Activated T-cell treated with anti-CD3 and anti-CD28 coated beads, Interleukin-2, amount 50 U/mL, for 72 hours (primary cell): ENCODE measurements at regions not wholly inside any gene's neighbourhood (a gene's known extent, or its start where the extent isn't known, plus 50 kb on each side); places are given as distances from the start of the nearest gene placed in this dataset.

Experiments used
- ATAC-seq, 2 donors: fragments of 150-1000 bp; cut with Tn5 transposase; replicated peaks in 1 of 2; 2 replicates each; pipeline ENCODE4 v1.10.0; 2021; ENCODE audit warnings: moderate library complexity in 2 of 2, mild to moderate bottlenecking in 1 of 2
- DNase-seq, 2 donors: peaks; one replicate each; pipeline ENCODE4 v3.0.0; 2021 to 2022; ENCODE audit warnings: mixed read lengths in 1 of 2
- H3K27ac Mint-ChIP-seq: one replicate; pipeline ENCODE4 v1.8.0; 2022; ENCODE audit warnings: mild to moderate bottlenecking, moderate library complexity, mixed read lengths
- H3K27me3 Mint-ChIP-seq: one replicate; pipeline ENCODE4 v1.8.0; 2022; ENCODE audit warnings: low read depth, mixed read lengths
- H3K36me3 Mint-ChIP-seq, 2 donors: one replicate each; pipeline ENCODE4 v1.8.0; 2022; ENCODE audit warnings: mixed read lengths in 2 of 2, mild to moderate bottlenecking in 1 of 2; ENCODE audit not compliant: insufficient read depth in 2 of 2
- H3K4me1 Mint-ChIP-seq: one replicate; pipeline ENCODE4 v1.8.0; 2022; ENCODE audit warnings: low read depth, mixed read lengths
- H3K4me3 Mint-ChIP-seq, 2 donors: one replicate each; pipeline ENCODE4 v1.8.0; 2022; ENCODE audit warnings: mild to moderate bottlenecking in 2 of 2, mixed read lengths in 2 of 2, moderate library complexity in 2 of 2
- H3K9me3 Mint-ChIP-seq, 2 donors: one replicate each; pipeline ENCODE4 v1.8.0; 2022; ENCODE audit warnings: mixed read lengths in 2 of 2

DNA sequence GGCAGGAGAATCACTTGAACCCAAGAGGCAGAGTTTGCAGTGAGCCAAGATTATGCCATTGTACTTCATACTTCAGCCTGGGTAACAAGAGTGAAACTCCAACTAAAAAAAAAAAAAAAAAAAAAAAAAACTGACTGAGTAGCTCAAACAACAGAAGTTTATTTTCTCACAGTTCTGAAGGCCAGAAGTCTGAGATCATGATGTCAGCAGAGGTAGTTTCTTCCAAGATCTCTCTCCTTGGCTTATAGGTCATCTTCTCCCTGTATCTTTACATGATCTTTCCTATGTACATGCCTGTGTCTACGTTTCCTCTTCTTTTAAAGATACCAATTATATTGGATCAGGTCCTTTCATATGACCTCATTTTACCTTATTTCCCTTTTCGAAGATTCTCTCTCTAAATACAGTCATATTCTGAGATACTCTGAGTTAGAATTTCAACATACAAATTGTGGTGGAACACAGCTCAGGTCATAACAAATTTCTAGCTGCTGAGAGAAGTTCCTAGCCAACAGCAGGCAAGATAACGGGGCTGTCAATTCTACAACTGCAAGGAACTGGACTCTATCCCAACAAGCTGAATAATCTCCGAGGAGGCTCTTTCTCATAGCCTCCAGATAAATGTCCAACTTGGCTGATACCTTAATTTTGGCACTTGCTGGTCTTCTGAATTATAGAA is 187.7 kb upstream of the ADAMTS5 start:
- H3K27ac Mint-ChIP-seq, result no peak overlapping the region
- no peak overlapping the region for H3K4me3 Mint-ChIP-seq
- ATAC-seq (no peak), DNase-seq (no peak)
- peaks cover 6 to 12% of the 10 kb centered on the region in 2 donors for H3K9me3 Mint-ChIP-seq
- H3K27me3 Mint-ChIP-seq, result no peaks in the 10 kb centered on the region
- H3K36me3 Mint-ChIP-seq, result no peaks in the 10 kb centered on the region
- H3K4me1 Mint-ChIP-seq, result no peaks in the 10 kb centered on the region

DNA sequence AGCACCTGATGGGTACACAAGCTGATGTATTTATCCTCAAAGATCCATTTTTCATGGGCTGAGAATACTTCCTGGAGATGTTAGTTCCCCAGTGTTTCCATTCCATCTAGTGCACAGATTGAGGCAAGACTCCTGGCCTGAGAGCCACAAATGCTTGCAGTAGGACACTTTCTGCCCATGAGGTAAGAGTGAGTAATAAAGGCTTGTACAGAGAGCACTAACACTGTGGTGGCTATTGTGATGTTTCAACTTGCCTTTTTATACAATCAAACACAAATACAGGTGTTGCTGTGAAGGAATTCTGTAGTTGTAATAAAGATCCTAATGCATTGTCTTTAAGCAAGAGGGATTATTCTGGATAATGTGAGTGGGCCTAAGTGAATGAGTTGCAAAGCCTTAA is 186.1 kb upstream of the ADAMTS5 start:
- Mint-ChIP-seq H3K4me1 (no peaks in the 10 kb centered on the region), H3K27me3 (no peaks in the 10 kb centered on the region), H3K9me3 (peaks cover 11 to 13% of the 10 kb centered on the region in 2 donors), H3K4me3 (no peak overlapping the region), H3K36me3 (no peaks in the 10 kb centered on the region), H3K27ac (no peak overlapping the region)
- no peak for DNase-seq
- no peak for ATAC-seq

DNA sequence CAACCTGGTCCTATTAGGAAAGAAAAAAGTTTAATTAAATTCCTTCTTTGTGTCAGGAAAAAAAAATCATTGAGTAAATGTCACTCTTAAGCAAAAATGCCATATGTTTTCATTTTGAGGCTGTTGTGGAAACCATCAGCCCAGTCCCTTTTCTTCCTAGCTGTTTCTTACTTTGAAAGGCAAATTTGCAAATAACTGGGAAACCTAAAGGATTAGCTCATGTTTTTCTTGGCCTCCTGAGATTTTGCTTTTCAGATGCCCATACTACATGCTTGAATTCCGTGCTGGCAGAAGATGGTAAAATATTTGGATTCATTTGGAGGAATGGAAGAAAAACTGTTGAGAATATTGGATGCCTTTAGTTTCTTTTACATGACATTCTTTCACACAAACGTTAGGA is 182.1 kb upstream of the ADAMTS5 start:
- peaks cover 11 to 13% of the 10 kb centered on the region in 2 donors for H3K9me3 Mint-ChIP-seq
- no peak overlapping the region for H3K4me3 Mint-ChIP-seq
- H3K4me1 Mint-ChIP-seq, result no peaks in the 10 kb centered on the region
- ATAC-seq (no peak), DNase-seq (no peak)
- no peak overlapping the region for H3K27ac Mint-ChIP-seq
- H3K36me3 Mint-ChIP-seq, result no peaks in the 10 kb centered on the region
- H3K27me3 Mint-ChIP-seq, result no peaks in the 10 kb centered on the region

DNA sequence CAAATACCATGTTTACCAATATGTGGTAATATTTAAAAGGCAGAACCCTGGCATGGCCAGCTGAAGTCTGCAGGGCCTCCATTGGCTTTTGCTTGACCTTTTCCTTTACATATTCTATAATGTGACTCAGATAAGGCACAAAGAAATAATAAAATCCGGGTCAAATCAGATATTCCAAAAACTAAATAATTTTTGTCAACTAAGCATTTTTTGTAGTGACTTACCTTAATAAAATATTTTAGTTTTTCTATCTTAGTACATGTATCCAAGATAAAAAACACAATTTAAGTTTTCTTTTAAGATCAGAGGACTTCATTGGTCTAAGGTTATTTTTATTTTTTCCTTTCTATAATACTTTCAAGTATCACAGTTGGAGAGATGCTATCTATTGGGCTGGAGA is 179.4 kb upstream of the ADAMTS5 start:
- no peaks in the 10 kb centered on the region for H3K36me3 Mint-ChIP-seq
- no peaks in the 10 kb centered on the region for H3K4me1 Mint-ChIP-seq
- no peak for DNase-seq
- no peak for ATAC-seq
- H3K9me3 Mint-ChIP-seq, result peaks cover 11% of the 10 kb centered on the region in 2 donors
- H3K27ac Mint-ChIP-seq, result no peak overlapping the region
- no peaks in the 10 kb centered on the region for H3K27me3 Mint-ChIP-seq
- H3K4me3 Mint-ChIP-seq, result no peak overlapping the region

GRCh38 chr21:27145134-27145798 is 178.4 kb upstream of the ADAMTS5 start:
- no peaks in the 10 kb centered on the region for H3K36me3 Mint-ChIP-seq
- no peaks in the 10 kb centered on the region for H3K27me3 Mint-ChIP-seq
- no peaks in the 10 kb centered on the region for H3K4me1 Mint-ChIP-seq
- peaks cover 4 to 11% of the 10 kb centered on the region in 2 donors for H3K9me3 Mint-ChIP-seq
- DNase-seq (no peak), ATAC-seq (no peak)
- no peak overlapping the region for H3K27ac Mint-ChIP-seq
- no peak overlapping the region for H3K4me3 Mint-ChIP-seq

- Mint-ChIP-seq H3K27me3 (no peaks in the 10 kb centered on the region), H3K4me3 (no peak overlapping the region), H3K36me3 (no peaks in the 10 kb centered on the region), H3K9me3 (peaks cover 4 to 9% of the 10 kb centered on the region in 2 donors), H3K4me1 (no peaks in the 10 kb centered on the region), H3K27ac (no peak overlapping the region)
- ATAC-seq (no peak), DNase-seq (no peak)
Measured at GRCh38 chr21:27143476-27143875, 176.6 kb upstream of the ADAMTS5 start.

GRCh38 chr21:27139526-27139925 is 172.6 kb upstream of the ADAMTS5 start:
- Mint-ChIP-seq H3K36me3 (no peaks in the 10 kb centered on the region), H3K4me1 (no peaks in the 10 kb centered on the region), H3K4me3 (no peak overlapping the region), H3K27me3 (no peaks in the 10 kb centered on the region), H3K27ac (no peak overlapping the region), H3K9me3 (peaks cover 1 to 3% of the 10 kb centered on the region in 2 donors)
- DNase-seq (no peak), ATAC-seq (no peak)

DNA sequence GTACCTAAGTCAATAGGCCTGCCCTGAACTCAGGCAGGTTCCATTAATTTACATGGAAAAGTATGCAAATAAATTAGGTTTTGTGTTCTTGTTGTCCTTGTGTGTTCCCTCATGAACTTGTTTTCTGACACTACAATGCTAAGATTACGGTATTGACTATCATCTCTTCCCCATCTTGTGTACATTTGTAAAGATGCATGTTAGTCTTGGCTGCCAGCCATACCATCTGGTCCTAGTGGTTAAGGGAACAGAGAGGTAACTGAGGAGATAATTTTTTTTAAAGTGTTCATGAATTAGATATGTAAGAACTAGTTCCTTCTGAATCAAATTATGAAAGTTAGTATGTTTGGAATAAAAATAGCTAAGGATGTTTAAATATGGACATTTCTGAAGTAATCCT is 167.6 kb upstream of the ADAMTS5 start:
- Mint-ChIP-seq H3K27me3 (no peaks in the 10 kb centered on the region), H3K9me3 (peaks cover 0 to 3% of the 10 kb centered on the region in 2 donors), H3K36me3 (no peaks in the 10 kb centered on the region), H3K4me3 (no peak overlapping the region), H3K27ac (no peak overlapping the region), H3K4me1 (no peaks in the 10 kb centered on the region)
- DNase-seq (no peak), ATAC-seq (no peak)

- Mint-ChIP-seq H3K4me1 (no peaks in the 10 kb centered on the region), H3K27ac (no peak overlapping the region), H3K4me3 (no peak overlapping the region), H3K36me3 (no peaks in the 10 kb centered on the region), H3K27me3 (no peaks in the 10 kb centered on the region), H3K9me3 (peaks cover 0 to 3% of the 10 kb centered on the region in 2 donors)
- DNase-seq (no peak), ATAC-seq (no peak)
Measured at GRCh38 chr21:27132266-27132665, 165.4 kb upstream of the ADAMTS5 start.

DNA sequence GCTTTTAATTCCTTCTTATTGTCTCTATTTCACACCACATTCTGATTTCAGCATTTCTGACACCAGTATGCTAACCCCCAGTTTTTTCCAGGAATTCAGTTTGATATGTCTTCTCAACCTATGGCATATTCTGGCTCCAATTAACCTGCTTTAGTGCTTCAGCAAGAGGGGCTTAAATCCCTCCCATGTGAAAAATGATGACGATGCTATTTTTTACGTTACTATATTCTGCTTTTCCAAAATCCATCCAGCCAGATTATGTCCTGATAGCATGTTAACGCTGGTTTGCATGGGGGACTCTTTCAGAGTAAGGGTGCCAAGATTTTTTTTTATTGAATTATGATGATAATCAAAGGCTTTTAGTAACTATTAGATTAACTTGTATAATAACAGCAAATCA is 163.3 kb upstream of the ADAMTS5 start:
- ATAC-seq (no peak), DNase-seq (no peak)
- no peak overlapping the region for H3K27ac Mint-ChIP-seq
- H3K27me3 Mint-ChIP-seq, result no peaks in the 10 kb centered on the region
- H3K9me3 Mint-ChIP-seq, result peaks cover 0 to 3% of the 10 kb centered on the region in 2 donors
- H3K4me1 Mint-ChIP-seq, result no peaks in the 10 kb centered on the region
- no peak overlapping the region for H3K4me3 Mint-ChIP-seq
- H3K36me3 Mint-ChIP-seq, result no peaks in the 10 kb centered on the region

- Mint-ChIP-seq H3K4me3 (no peak overlapping the region), H3K4me1 (no peaks in the 10 kb centered on the region), H3K9me3 (peaks cover 0 to 5% of the 10 kb centered on the region in 2 donors), H3K27ac (no peak overlapping the region), H3K36me3 (no peaks in the 10 kb centered on the region), H3K27me3 (no peaks in the 10 kb centered on the region)
- ATAC-seq (no peak), DNase-seq (no peak)
Measured at GRCh38 chr21:27129694-27130093, 162.8 kb upstream of the ADAMTS5 start.

- ATAC-seq, result no peak
- H3K36me3 Mint-ChIP-seq, result no peaks in the 10 kb centered on the region
Measured at GRCh38 chr21:27129215-27129614, 162.3 kb upstream of the ADAMTS5 start.

GRCh38 chr21:27126140-27126539 is 159.3 kb upstream of the ADAMTS5 start:
- H3K4me3 Mint-ChIP-seq, result no peak overlapping the region
- peaks cover 0 to 3% of the 10 kb centered on the region in 2 donors for H3K9me3 Mint-ChIP-seq
- DNase-seq, result no peak
- no peaks in the 10 kb centered on the region for H3K27me3 Mint-ChIP-seq
- no peaks in the 10 kb centered on the region for H3K36me3 Mint-ChIP-seq
- no peak for ATAC-seq
- H3K27ac Mint-ChIP-seq, result no peak overlapping the region
- no peaks in the 10 kb centered on the region for H3K4me1 Mint-ChIP-seq

More at GRCh38 chr21:27129215-27129614, 162.3 kb upstream of the ADAMTS5 start:
- Mint-ChIP-seq H3K9me3 (peaks cover 0 to 5% of the 10 kb centered on the region in 2 donors), H3K27ac (no peak overlapping the region), H3K27me3 (no peaks in the 10 kb centered on the region), H3K4me1 (no peaks in the 10 kb centered on the region), H3K4me3 (no peak overlapping the region)
- no peak for DNase-seq

- Mint-ChIP-seq H3K27me3 (no peaks in the 10 kb centered on the region), H3K4me1 (no peaks in the 10 kb centered on the region), H3K9me3 (peaks cover 0 to 3% of the 10 kb centered on the region in 2 donors), H3K27ac (no peak overlapping the region), H3K4me3 (no peak overlapping the region), H3K36me3 (no peaks in the 10 kb centered on the region)
- ATAC-seq, result no peak
- no peak for DNase-seq
Measured at GRCh38 chr21:27122686-27123085, 155.8 kb upstream of the ADAMTS5 start.
